ENCODE measurements at regions not wholly inside any gene's neighbourhood (a gene's known extent, or its start where the extent isn't known, plus 50 kb on each side); places are given as distances from the start of the nearest gene placed in this dataset.

DNA sequence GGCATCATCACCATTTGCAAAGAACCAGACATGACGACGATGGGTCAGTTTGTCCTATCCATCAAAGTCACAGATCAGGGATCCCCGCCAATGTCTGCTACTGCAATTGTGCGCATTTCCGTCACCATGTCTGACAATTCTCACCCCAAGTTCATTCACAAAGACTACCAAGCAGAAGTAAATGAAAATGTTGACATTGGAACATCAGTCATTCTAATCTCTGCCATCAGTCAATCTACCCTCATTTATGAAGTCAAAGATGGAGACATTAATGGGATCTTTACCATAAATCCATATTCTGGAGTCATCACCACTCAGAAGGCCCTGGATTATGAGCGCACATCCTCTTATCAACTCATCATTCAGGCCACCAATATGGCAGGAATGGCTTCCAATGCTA lies 171.6 kb upstream of the MTNR1B start:
- no peak overlapping the region for H3K4me3 Mint-ChIP-seq
- H3K27me3 Mint-ChIP-seq (ENCODE audit: low read depth), result no peaks in the 10 kb centered on the region
- H3K36me3 Mint-ChIP-seq (ENCODE audit: insufficient read depth in 2 of 2), result no peaks in the 10 kb centered on the region
- DNase-seq (no peak), ATAC-seq (replicated peaks in 1 of 2) (no peak)
- H3K9me3 Mint-ChIP-seq, result peaks cover 4 to 9% of the 10 kb centered on the region in 2 donors
- H3K27ac Mint-ChIP-seq, result no peak overlapping the region
- no peaks in the 10 kb centered on the region for H3K4me1 Mint-ChIP-seq (ENCODE audit: low read depth)

DNA sequence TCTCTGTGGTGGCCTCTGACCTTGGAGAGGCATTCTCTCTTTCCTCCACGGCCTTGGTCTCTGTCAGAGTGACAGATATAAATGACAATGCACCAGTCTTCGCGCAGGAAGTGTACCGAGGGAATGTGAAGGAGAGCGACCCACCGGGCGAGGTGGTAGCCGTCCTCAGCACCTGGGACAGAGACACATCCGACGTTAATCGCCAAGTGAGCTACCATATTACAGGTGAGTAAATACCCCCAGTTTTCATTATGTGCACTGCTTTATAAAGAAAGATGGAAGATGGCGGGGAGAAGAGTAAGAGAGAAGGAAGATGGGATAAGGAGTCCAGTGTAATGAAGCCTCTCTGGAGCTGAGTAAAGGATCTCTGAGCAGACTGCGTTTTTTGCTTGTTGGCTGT lies 167.8 kb upstream of the MTNR1B start:
- H3K36me3 Mint-ChIP-seq (ENCODE audit: insufficient read depth in 2 of 2), result no peaks in the 10 kb centered on the region
- H3K9me3 Mint-ChIP-seq, result peaks cover 4 to 9% of the 10 kb centered on the region in 2 donors
- H3K4me1 Mint-ChIP-seq (ENCODE audit: low read depth), result no peaks in the 10 kb centered on the region
- no peak overlapping the region for H3K27ac Mint-ChIP-seq
- no peaks in the 10 kb centered on the region for H3K27me3 Mint-ChIP-seq (ENCODE audit: low read depth)
- H3K4me3 Mint-ChIP-seq, result no peak overlapping the region
- DNase-seq, result no peak
- no peak for ATAC-seq (replicated peaks in 1 of 2)

DNA sequence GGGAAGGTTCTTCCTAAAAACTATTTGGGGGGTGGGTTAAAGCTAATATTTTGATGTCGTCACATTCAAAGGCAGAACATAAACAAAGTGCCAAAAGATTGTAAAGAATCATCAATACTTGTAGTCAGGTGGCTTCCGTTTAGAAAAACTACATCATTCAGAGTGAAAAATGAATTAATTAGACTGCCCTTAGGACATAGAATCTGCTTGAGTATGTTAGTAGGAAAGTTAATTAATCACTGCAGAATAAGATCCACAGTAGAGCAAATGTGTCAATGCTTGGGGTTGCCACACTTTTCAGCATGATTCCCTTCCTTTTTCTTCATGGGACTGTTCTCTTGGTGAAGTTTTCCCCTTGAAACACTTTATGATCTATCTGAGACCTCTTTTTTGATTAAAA lies 166.8 kb upstream of the MTNR1B start:
- DNase-seq, result no peak
- no peak overlapping the region for H3K27ac Mint-ChIP-seq
- peaks cover 4 to 9% of the 10 kb centered on the region in 2 donors for H3K9me3 Mint-ChIP-seq
- H3K4me1 Mint-ChIP-seq (ENCODE audit: low read depth), result no peaks in the 10 kb centered on the region
- H3K36me3 Mint-ChIP-seq (ENCODE audit: insufficient read depth in 2 of 2), result no peaks in the 10 kb centered on the region
- H3K27me3 Mint-ChIP-seq (ENCODE audit: low read depth), result no peaks in the 10 kb centered on the region
- no peak for ATAC-seq (replicated peaks in 1 of 2)
- H3K4me3 Mint-ChIP-seq, result no peak overlapping the region

DNA sequence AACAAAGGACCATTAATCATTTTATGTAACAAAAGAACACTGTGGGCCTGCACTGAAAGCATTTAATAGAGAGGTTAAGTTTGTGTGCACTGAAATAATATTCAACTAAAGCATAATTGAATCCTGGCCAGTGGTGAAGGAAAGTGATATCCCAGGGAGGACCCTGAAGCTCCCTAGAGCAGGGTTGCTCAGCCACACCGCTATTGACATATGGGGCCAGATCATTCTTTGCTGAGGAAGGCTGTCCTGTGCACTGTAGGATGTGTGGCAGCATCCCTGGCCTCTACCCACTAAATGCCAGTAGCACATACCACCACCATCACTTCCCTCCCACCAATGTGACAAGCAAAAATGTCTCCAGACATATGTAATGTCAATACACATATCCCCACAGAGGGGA lies 166.1 kb upstream of the MTNR1B start:
- Mint-ChIP-seq H3K9me3 (peaks cover 0 to 9% of the 10 kb centered on the region in 2 donors), H3K4me1 (ENCODE audit: low read depth) (no peaks in the 10 kb centered on the region), H3K27ac (no peak overlapping the region), H3K27me3 (ENCODE audit: low read depth) (no peaks in the 10 kb centered on the region), H3K4me3 (no peak overlapping the region), H3K36me3 (ENCODE audit: insufficient read depth in 2 of 2) (no peaks in the 10 kb centered on the region)
- DNase-seq, result no peak
- ATAC-seq (replicated peaks in 1 of 2), result no peak

DNA sequence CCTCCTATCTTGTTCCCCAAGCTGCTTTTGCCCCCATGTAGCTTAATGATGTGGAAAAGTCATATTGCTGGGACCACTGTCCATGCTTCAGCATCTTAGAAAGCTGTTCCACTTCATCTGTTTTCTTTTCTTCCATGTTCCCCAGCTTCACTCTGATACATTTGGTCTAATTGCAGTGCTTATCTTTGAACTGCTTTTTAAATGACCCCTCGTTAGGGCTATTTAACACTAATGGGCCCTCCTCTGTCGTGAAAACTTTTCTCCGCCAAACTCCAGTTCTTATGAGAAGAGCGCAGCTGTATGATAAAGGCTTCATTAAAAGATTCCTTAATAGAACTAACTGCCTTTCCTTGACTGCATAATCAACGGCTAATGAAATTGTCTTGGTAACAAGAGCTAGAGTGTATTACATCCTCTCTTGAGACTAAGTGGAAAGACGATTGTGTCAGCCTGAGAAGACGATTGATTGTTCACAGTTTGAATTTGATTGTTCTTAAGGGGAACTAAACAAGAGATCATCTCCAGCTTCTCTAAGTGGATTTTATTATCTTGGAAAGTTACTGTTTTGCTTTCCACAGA lies 165.0 kb upstream of the MTNR1B start:
- ATAC-seq (replicated peaks in 1 of 2), result no peak
- no peaks in the 10 kb centered on the region for H3K36me3 Mint-ChIP-seq (ENCODE audit: insufficient read depth in 2 of 2)
- H3K4me1 Mint-ChIP-seq (ENCODE audit: low read depth), result no peaks in the 10 kb centered on the region
- DNase-seq, result no peak
- H3K27me3 Mint-ChIP-seq (ENCODE audit: low read depth), result no peaks in the 10 kb centered on the region
- H3K27ac Mint-ChIP-seq, result no peak overlapping the region
- peaks cover 0 to 6% of the 10 kb centered on the region in 2 donors for H3K9me3 Mint-ChIP-seq
- H3K4me3 Mint-ChIP-seq, result no peak overlapping the region

DNA sequence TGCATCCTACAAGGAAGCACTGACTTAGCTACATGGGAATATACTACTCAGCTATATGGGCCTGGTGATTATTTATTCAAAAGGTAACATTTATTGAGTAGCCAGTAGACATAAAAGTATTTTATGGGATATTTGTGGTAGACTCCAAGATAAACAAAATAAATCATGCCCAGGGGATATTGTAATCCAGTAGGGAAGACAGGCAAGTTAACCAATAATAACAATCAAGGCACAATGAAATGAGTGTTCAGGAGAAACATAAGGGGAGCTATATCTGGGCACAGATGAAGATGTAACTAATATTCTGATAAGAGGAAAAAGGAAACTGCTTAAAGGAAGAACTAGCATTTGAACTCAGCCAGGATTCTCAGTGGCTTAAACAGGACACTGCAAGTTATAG lies 161.4 kb upstream of the MTNR1B start:
- no peaks in the 10 kb centered on the region for H3K27me3 Mint-ChIP-seq (ENCODE audit: low read depth)
- no peaks in the 10 kb centered on the region for H3K9me3 Mint-ChIP-seq

DNA sequence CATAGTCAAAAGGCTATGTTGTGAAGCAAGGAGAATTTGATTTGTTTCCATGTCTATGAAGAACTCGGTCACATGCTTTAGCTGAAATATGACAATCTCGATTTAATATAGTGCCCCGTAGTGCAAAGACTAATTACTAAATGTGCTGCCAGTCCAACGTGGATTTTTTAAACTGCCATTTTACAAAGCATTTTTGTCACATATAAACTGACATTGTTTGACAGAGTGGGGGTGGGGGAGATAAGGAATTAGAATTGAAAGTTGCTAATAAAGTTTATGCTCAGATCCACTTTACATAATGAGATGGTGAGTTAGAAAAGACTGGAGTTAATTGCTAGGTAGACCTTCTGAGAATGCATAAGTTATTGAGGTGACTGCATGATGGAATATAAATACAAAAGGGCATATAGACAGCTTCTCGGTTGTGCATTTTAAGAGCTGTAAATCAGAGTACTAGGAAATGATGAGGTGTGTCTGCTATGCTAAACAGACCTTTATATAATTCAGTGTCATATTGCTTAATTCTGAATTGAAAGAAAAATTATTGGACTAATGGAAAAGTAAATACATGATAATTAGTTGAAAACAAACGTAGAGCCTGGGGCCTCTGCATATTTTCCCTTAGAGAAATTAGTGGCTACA lies 158.9 kb upstream of the MTNR1B start:
- no peaks in the 10 kb centered on the region for H3K4me1 Mint-ChIP-seq (ENCODE audit: low read depth)
- H3K4me3 Mint-ChIP-seq, result no peak overlapping the region
- no peaks in the 10 kb centered on the region for H3K36me3 Mint-ChIP-seq (ENCODE audit: insufficient read depth in 2 of 2)

More for the DNA sequence above, 161.4 kb upstream of the MTNR1B start:
- Mint-ChIP-seq H3K27ac (no peak overlapping the region), H3K36me3 (ENCODE audit: insufficient read depth in 2 of 2) (no peaks in the 10 kb centered on the region), H3K4me3 (no peak overlapping the region), H3K4me1 (ENCODE audit: low read depth) (no peaks in the 10 kb centered on the region)
- DNase-seq (no peak), ATAC-seq (replicated peaks in 1 of 2) (no peak)

DNA sequence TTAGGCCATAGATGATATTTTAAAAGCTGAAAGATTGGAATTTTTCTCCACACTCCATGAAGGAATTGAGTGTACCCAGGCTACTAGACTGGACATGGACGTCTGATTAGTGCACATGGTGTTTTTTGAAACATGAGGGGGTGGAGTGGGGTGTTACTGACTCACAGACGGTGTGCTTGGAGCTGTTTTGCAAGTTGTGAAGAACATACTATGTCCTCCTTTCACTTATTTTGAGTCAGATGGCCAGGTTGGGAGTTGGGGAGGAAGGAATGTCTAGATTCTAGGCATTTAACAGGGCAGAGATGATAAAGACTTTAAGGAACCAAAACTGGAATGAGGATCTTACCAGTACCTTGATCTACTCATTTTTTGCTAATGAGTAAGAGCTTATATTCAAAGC lies 158.1 kb upstream of the MTNR1B start:
- no peak for DNase-seq
- ATAC-seq (replicated peaks in 1 of 2), result no peak
- H3K9me3 Mint-ChIP-seq, result peaks cover 0 to 2% of the 10 kb centered on the region in 2 donors
- no peaks in the 10 kb centered on the region for H3K27me3 Mint-ChIP-seq (ENCODE audit: low read depth)
- no peaks in the 10 kb centered on the region for H3K36me3 Mint-ChIP-seq (ENCODE audit: insufficient read depth in 2 of 2)
- H3K4me3 Mint-ChIP-seq, result no peak overlapping the region
- H3K4me1 Mint-ChIP-seq (ENCODE audit: low read depth), result no peaks in the 10 kb centered on the region
- no peak overlapping the region for H3K27ac Mint-ChIP-seq

More for the DNA sequence above, 158.9 kb upstream of the MTNR1B start:
- peaks cover 0 to 2% of the 10 kb centered on the region in 2 donors for H3K9me3 Mint-ChIP-seq
- H3K27me3 Mint-ChIP-seq (ENCODE audit: low read depth), result no peaks in the 10 kb centered on the region
- no peak overlapping the region for H3K27ac Mint-ChIP-seq
- no peak for DNase-seq
- no peak for ATAC-seq (replicated peaks in 1 of 2)

DNA sequence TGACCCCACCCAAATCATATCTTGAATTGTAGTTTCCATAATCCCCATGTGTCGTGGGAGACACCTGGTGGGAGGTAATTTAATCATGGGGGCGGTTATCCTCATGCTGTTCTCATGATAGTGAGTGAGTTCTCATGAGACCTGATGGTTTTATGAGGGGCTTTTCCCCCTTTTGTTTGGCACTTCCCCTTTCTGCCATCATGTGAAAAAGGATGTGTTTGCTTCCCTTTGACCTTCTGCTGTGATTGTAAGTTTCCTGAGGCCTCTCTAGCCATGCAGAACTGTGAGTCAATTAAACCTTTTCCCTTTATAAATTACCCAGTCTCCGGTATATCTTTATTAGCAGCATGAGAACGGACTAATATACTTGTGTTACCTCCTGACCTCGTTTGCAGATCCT lies 156.6 kb upstream of the MTNR1B start:
- H3K27me3 Mint-ChIP-seq (ENCODE audit: low read depth), result no peaks in the 10 kb centered on the region
- H3K27ac Mint-ChIP-seq, result no peak overlapping the region

DNA sequence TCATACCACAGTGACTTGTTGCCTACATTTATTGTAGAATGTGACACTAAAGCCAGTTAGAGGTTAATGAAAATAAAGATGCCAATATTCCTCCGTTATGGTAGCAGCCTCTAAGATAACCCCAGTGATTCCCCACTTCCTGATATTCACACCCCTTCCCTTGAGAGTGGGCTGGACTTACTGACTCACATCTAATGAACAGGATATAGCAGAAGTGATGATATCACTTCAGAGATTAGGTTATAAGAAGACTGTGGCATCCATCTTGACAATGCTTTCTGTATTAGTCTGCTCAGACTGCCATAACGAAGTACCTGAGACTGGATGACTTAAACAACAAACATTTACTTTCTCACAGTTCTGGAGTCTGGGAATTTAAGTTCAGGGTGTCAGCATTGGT lies 149.6 kb upstream of the MTNR1B start:
- H3K4me3 Mint-ChIP-seq, result no peak overlapping the region
- H3K27me3 Mint-ChIP-seq (ENCODE audit: low read depth), result no peaks in the 10 kb centered on the region
- H3K27ac Mint-ChIP-seq, result no peak overlapping the region
- no peaks in the 10 kb centered on the region for H3K36me3 Mint-ChIP-seq (ENCODE audit: insufficient read depth in 2 of 2)
- peaks cover 1% of the 10 kb centered on the region in 2 donors for H3K9me3 Mint-ChIP-seq
- ATAC-seq (replicated peaks in 1 of 2), result no peak
- no peak for DNase-seq
- no peaks in the 10 kb centered on the region for H3K4me1 Mint-ChIP-seq (ENCODE audit: low read depth)

More for the DNA sequence above, 156.6 kb upstream of the MTNR1B start:
- Mint-ChIP-seq H3K36me3 (ENCODE audit: insufficient read depth in 2 of 2) (no peaks in the 10 kb centered on the region), H3K4me1 (ENCODE audit: low read depth) (no peaks in the 10 kb centered on the region), H3K9me3 (peaks cover 0 to 2% of the 10 kb centered on the region in 2 donors), H3K4me3 (no peak overlapping the region)
- DNase-seq (no peak), ATAC-seq (replicated peaks in 1 of 2) (no peak)

DNA sequence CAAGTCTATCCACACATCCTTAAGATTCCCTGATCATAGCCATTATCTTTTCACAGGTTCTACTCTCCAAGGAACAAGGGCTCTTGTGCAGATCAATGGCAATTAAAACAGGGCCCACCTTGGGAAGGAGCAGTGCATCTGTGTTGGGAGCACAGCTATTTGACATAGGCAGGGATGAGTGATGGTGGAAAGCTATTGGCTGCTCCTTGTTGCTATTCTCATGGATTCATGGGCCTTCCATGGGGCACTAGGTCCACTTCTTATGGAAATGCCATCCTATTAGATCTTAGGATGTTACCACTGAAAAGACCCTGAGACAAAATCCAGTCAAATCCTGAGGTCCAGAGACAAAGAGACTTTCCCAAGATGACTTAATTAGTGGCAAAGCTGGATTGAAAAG lies 148.6 kb upstream of the MTNR1B start:
- Mint-ChIP-seq H3K9me3 (peaks cover 0 to 1% of the 10 kb centered on the region in 2 donors), H3K27me3 (ENCODE audit: low read depth) (no peaks in the 10 kb centered on the region), H3K27ac (no peak overlapping the region), H3K36me3 (ENCODE audit: insufficient read depth in 2 of 2) (no peaks in the 10 kb centered on the region), H3K4me1 (ENCODE audit: low read depth) (no peaks in the 10 kb centered on the region), H3K4me3 (no peak overlapping the region)
- ATAC-seq (replicated peaks in 1 of 2), result no peak
- DNase-seq, result no peak

DNA sequence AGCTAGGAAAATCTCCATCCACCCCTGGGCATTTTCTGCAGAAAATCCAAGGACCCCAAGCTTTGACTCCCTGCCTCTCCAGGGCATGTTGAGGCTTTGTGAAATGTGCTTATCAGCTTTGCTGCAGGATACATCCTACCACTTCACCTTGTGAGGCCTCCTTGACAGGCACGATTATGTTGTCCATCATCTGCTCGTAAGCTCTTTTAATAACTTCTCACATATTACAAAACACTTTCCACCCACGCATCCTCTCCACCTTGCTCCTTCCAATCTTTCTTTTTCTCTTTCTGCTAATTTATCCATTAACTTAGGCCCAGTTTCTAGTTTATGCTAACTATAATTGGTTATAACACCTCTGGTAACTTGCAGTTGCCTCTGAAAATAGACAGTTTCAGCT lies 147.0 kb upstream of the MTNR1B start:
- Mint-ChIP-seq H3K27me3 (ENCODE audit: low read depth) (no peaks in the 10 kb centered on the region), H3K27ac (no peak overlapping the region), H3K9me3 (peaks cover 0 to 1% of the 10 kb centered on the region in 2 donors), H3K4me1 (ENCODE audit: low read depth) (no peaks in the 10 kb centered on the region), H3K36me3 (ENCODE audit: insufficient read depth in 2 of 2) (no peaks in the 10 kb centered on the region), H3K4me3 (no peak overlapping the region)
- DNase-seq, result no peak
- ATAC-seq (replicated peaks in 1 of 2), result no peak

DNA sequence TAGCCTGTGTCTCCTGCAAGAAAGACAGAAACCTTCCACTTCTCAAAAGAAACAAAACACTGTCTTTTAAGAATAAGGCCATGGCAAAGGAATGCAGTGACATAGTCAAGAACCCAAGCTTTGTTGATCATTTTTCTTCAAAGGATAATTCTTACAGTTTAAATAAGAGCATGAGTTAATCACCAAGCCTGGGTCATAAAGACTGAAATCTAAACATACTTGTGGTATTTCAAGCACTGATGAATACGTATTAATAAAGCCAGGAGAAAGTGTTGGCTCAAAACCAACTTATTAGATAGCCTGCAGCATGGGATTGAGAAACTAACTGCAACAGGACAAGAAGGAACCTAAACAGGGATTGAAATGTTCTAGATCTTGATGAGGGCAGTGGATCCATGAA lies 143.3 kb upstream of the MTNR1B start:
- no peaks in the 10 kb centered on the region for H3K4me1 Mint-ChIP-seq (ENCODE audit: low read depth)
- H3K36me3 Mint-ChIP-seq (ENCODE audit: insufficient read depth in 2 of 2), result no peaks in the 10 kb centered on the region
- no peak overlapping the region for H3K27ac Mint-ChIP-seq
- DNase-seq (no peak), ATAC-seq (replicated peaks in 1 of 2) (no peak)
- H3K27me3 Mint-ChIP-seq (ENCODE audit: low read depth), result no peaks in the 10 kb centered on the region
- no peak overlapping the region for H3K4me3 Mint-ChIP-seq
- peaks cover 0 to 1% of the 10 kb centered on the region in 2 donors for H3K9me3 Mint-ChIP-seq

DNA sequence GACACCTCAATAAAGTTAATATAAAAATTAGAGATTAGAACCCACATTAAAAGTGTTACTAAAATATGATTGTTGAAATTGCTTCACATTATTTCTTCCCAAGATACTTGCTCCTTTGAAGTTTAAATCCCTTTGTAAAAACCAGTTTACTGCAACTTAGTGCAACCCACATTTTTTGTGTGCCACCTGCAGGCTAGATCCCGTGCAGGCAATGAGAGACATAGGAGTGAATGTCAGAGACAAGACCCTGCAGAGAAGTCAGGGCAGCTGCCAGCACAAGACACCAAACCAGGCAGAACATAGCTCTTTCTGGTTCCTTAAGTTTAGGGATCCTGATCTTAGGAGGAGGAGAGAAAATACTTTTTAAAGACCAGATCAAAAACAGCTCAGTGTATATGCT lies 142.8 kb upstream of the MTNR1B start:
- no peak for DNase-seq
- peaks cover 0 to 1% of the 10 kb centered on the region in 2 donors for H3K9me3 Mint-ChIP-seq

More for the DNA sequence above, 142.8 kb upstream of the MTNR1B start:
- Mint-ChIP-seq H3K4me3 (no peak overlapping the region), H3K27me3 (ENCODE audit: low read depth) (no peaks in the 10 kb centered on the region), H3K36me3 (ENCODE audit: insufficient read depth in 2 of 2) (no peaks in the 10 kb centered on the region), H3K27ac (no peak overlapping the region), H3K4me1 (ENCODE audit: low read depth) (no peaks in the 10 kb centered on the region)
- ATAC-seq (replicated peaks in 1 of 2), result no peak

Data from activated T-cell treated with anti-CD3 and anti-CD28 coated beads, Interleukin-2, amount 50 U/mL, for 72 hours (primary cell).